ENCODE measurements at regions not wholly inside any gene's neighbourhood (a gene's known extent, or its start where the extent isn't known, plus 50 kb on each side); places are given as distances from the start of the nearest gene placed in this dataset.

GRCh38 chr1:219381396-219381795 lies 207.7 kb downstream of the LYPLAL1 start:
- H3K9ac ChIP-seq (ENCODE audit: low read depth, low read length, poor library complexity, severe bottlenecking), result no peak overlapping the region
- no peaks in the 10 kb centered on the region for H3K4me1 ChIP-seq (ENCODE audit: insufficient read depth, low read length, poor library complexity, severe bottlenecking)
- H3K9me2 ChIP-seq (replicated peaks; ENCODE audit: low read depth, low read length), result no peaks in the 10 kb centered on the region
- H4K20me1 ChIP-seq (ENCODE audit: insufficient read depth, low read length, poor library complexity, severe bottlenecking), result no peaks in the 10 kb centered on the region
- no peak overlapping the region for H2AFZ ChIP-seq (ENCODE audit: low read length)
- no peaks in the 10 kb centered on the region for H3K27me3 ChIP-seq (ENCODE audit: insufficient read depth, low read length, poor library complexity, severe bottlenecking)
- H3K79me2 ChIP-seq (ENCODE audit: insufficient read depth, low read length), result no peaks in the 10 kb centered on the region
- H3K36me3 ChIP-seq (ENCODE audit: insufficient read depth, low read length), result no peaks in the 10 kb centered on the region
- no peaks in the 10 kb centered on the region for H3K9me3 ChIP-seq (ENCODE audit: insufficient read depth, low read depth, low read length)
- H3K4me2 ChIP-seq (ENCODE audit: low read depth, low read length, poor library complexity, severe bottlenecking), result no peak overlapping the region
- no peak overlapping the region for H3K4me3 ChIP-seq (ENCODE audit: low read length, poor library complexity, severe bottlenecking)
- H3F3A ChIP-seq (ENCODE audit: low read depth), result no peaks in the 10 kb centered on the region
- TF ChIP-seq, protein P1, sequence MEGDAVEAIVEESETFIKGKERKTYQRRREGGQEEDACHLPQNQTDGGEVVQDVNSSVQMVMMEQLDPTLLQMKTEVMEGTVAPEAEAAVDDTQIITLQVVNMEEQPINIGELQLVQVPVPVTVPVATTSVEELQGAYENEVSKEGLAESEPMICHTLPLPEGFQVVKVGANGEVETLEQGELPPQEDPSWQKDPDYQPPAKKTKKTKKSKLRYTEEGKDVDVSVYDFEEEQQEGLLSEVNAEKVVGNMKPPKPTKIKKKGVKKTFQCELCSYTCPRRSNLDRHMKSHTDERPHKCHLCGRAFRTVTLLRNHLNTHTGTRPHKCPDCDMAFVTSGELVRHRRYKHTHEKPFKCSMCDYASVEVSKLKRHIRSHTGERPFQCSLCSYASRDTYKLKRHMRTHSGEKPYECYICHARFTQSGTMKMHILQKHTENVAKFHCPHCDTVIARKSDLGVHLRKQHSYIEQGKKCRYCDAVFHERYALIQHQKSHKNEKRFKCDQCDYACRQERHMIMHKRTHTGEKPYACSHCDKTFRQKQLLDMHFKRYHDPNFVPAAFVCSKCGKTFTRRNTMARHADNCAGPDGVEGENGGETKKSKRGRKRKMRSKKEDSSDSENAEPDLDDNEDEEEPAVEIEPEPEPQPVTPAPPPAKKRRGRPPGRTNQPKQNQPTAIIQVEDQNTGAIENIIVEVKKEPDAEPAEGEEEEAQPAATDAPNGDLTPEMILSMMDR (conservative IDR thresholded peaks at IDR 0.05; ENCODE audit: low read length), result no peak
- no peak for TF ChIP-seq EZH2phosphoT487 (IDR thresholded peaks at IDR 0.05; ENCODE audit: borderline replicate concordance)

DNA sequence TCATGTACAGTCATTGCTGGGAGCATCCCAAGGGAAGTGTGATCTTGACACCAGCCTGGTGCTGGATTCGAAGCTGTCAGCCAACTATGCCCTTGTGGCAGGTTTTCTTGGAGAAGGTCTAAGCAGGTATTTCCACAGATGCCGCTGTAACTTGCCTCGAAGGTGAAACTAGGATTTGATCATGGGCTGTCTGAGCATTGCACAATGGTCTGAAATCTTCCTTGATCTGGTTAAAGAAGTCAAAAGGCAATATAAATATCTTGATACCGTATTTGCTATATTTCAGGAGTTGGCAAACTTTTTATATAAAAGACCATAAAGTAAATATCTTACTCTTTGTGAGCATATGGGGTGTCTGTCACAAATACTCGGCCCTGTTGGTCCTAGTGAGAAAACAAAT lies 206.8 kb downstream of the LYPLAL1 start:
- no peaks in the 10 kb centered on the region for H3K4me1 ChIP-seq (ENCODE audit: insufficient read depth, low read length, poor library complexity, severe bottlenecking)
- H3K27me3 ChIP-seq (ENCODE audit: insufficient read depth, low read length, poor library complexity, severe bottlenecking), result no peaks in the 10 kb centered on the region
- no peaks in the 10 kb centered on the region for H3K79me2 ChIP-seq (ENCODE audit: insufficient read depth, low read length)
- TF ChIP-seq, protein P1 (conservative IDR thresholded peaks at IDR 0.05; ENCODE audit: low read length), result no peak
- TF ChIP-seq EZH2phosphoT487 (IDR thresholded peaks at IDR 0.05; ENCODE audit: borderline replicate concordance), result no peak
- H2AFZ ChIP-seq (ENCODE audit: low read length), result no peak overlapping the region
- H4K20me1 ChIP-seq (ENCODE audit: insufficient read depth, low read length, poor library complexity, severe bottlenecking), result no peaks in the 10 kb centered on the region
- no peaks in the 10 kb centered on the region for H3K36me3 ChIP-seq (ENCODE audit: insufficient read depth, low read length)
- no peak overlapping the region for H3K4me3 ChIP-seq (ENCODE audit: low read length, poor library complexity, severe bottlenecking)
- H3F3A ChIP-seq (ENCODE audit: low read depth), result no peaks in the 10 kb centered on the region
- no peaks in the 10 kb centered on the region for H3K9me3 ChIP-seq (ENCODE audit: insufficient read depth, low read depth, low read length)
- H3K9ac ChIP-seq (ENCODE audit: low read depth, low read length, poor library complexity, severe bottlenecking), result no peak overlapping the region
- H3K4me2 ChIP-seq (ENCODE audit: low read depth, low read length, poor library complexity, severe bottlenecking), result no peak overlapping the region
- H3K9me2 ChIP-seq (replicated peaks; ENCODE audit: low read depth, low read length), result no peaks in the 10 kb centered on the region

DNA sequence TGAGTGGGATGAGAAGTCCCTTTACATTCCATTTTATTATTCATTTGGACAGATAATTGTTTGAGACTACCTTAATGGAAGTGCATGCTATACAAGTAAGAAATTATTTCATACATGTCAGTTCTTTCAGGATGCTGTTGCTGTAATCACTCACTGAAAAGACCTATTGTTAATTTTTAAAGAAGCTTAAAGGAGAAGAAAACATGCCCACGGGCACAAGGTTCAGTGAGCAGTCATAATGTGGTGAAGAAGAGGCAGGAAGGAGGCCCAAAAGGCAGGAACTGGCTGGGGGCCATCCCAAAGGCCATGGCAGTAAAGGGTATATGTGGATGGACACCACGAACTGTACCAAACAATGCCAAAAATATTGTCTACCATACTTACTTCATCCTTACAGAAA lies 206.0 kb downstream of the LYPLAL1 start:
- no peak overlapping the region for H3K9ac ChIP-seq (ENCODE audit: low read depth, low read length, poor library complexity, severe bottlenecking)
- no peaks in the 10 kb centered on the region for H3K79me2 ChIP-seq (ENCODE audit: insufficient read depth, low read length)
- no peaks in the 10 kb centered on the region for H4K20me1 ChIP-seq (ENCODE audit: insufficient read depth, low read length, poor library complexity, severe bottlenecking)
- no peak overlapping the region for H3K4me2 ChIP-seq (ENCODE audit: low read depth, low read length, poor library complexity, severe bottlenecking)
- no peaks in the 10 kb centered on the region for H3F3A ChIP-seq (ENCODE audit: low read depth)
- H3K9me2 ChIP-seq (replicated peaks; ENCODE audit: low read depth, low read length), result no peaks in the 10 kb centered on the region
- no peaks in the 10 kb centered on the region for H3K9me3 ChIP-seq (ENCODE audit: insufficient read depth, low read depth, low read length)
- no peaks in the 10 kb centered on the region for H3K36me3 ChIP-seq (ENCODE audit: insufficient read depth, low read length)
- H3K27me3 ChIP-seq (ENCODE audit: insufficient read depth, low read length, poor library complexity, severe bottlenecking), result no peaks in the 10 kb centered on the region
- no peaks in the 10 kb centered on the region for H3K4me1 ChIP-seq (ENCODE audit: insufficient read depth, low read length, poor library complexity, severe bottlenecking)
- H3K4me3 ChIP-seq (ENCODE audit: low read length, poor library complexity, severe bottlenecking), result no peak overlapping the region
- no peak overlapping the region for H2AFZ ChIP-seq (ENCODE audit: low read length)
- TF ChIP-seq, protein P1 (conservative IDR thresholded peaks at IDR 0.05; ENCODE audit: low read length), result no peak
- TF ChIP-seq EZH2phosphoT487 (IDR thresholded peaks at IDR 0.05; ENCODE audit: borderline replicate concordance), result no peak
